CD4-positive, alpha-beta T cell treated with Interleukin-6 at 100 ng/mL for 8 hours (primary cell): ENCODE measurements at regions not wholly inside any gene's neighbourhood (a gene's known extent, or its start where the extent isn't known, plus 50 kb on each side); places are given as distances from the start of the nearest gene placed in this dataset.

ENCODE experiments used
- DNase-seq: peaks from one replicate; pipeline ENCODE4 v3.0.0-alpha.2; 2020; ENCODE audit warnings: mixed read lengths, low spot score

- DNase-seq: no peak
Measured at GRCh38 chr2:207257251-207258250, 91.8 kb upstream of the KLF7 start.

GRCh38 chr2:207258263-207258991, 92.7 kb upstream of the KLF7 start:
- DNase-seq: no peak

DNA sequence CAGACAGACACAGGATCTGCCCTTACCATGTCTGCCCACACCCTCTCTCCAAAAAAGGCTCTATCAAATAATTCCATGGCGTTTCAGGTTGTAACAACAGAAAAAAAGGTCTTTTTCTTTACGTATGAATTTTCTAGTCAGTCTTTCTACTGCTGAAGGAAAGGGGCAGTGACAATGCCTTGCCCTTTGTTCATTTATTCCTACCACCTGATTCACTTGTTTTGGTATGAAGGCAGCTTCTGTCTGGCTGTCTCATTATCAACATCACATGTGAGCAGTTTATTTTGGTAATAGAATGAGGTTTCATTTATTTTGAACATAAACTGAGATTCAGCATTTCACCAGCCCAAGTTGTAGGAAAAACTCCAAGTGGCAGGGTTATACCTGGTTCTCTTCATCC, 94.3 kb upstream of the KLF7 start:
- no peak for DNase-seq

DNA sequence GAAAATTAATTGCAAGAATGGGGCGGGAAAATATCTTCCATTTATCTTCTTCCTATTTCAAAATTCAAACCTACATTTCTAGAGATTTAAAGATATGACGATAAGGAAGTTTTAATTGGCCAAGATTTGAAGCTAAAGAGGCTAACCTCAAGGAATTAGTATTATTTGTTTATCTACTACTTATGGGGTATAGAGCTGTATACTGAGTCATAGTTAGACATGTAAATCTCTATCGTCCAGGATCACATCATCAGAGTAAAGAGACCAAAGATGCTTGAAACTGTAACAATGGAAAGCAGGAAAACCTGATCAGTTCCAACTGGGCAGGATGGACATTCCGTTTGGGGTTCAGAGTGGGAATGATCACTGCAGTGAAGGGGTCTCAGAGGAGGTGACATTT, 95.2 kb upstream of the KLF7 start:
- DNase-seq: no peak

- DNase-seq: no peak
Measured at GRCh38 chr2:207264310-207264709, 98.6 kb upstream of the KLF7 start.

DNA sequence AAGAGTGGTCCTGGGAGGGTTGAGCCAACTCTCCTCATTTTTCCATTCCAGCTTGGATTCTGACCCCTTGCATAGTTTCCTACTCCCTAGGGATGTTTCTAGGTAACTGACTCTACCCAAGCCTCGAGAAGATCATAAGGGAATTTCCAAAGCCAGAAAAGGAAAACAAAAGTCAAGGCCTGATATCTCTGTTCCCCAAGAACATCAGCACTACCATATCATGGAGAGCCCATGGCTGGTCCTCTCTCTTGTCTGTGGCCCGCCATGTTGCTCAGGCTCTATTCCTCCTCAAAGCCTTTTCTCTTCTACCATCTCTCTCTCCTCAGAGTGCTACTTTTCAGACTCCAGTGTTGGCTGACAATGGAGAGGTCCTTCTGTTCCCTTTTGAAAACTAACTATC, 99.6 kb upstream of the KLF7 start:
- DNase-seq: no peak

DNA sequence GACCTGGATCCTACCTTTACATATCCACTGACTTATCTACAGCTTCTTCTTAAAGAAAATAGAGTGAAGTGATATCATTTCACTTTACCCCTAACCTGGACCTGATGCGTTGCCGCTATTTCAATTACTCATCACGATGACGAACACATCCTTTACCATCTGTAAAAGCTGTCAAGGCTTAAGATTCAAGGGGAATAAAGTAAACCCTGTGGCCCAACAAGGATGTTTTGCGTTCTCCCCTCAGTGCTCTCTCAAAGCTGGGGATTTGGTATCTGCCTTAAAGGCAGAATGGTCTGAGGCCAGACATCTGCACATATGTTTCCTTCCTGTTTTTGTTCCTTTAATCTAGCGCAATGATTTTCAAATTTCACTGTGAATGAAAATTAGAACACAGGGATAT, 100.1 kb upstream of the KLF7 start:
- DNase-seq: no peak

GRCh38 chr2:207266648-207267047, 100.9 kb upstream of the KLF7 start:
- DNase-seq: no peak

DNA sequence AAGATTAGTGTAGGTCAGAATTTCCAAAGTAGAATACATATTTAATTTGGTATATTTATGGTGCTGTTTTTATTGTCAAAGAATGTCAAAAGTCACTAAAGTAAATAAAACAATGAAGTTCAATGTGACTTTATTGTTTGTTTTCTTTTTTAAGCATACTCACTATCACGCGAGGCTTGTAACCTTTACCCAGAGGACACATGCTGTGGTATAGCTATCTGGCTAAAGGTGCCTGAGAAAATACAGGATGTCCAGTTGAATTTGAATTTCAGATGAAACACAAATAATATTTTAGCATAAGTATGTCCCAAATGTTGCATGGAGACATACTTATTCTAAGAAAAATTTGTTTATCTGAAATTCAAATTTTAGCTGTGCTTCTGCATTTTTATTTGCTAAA, 103.3 kb upstream of the KLF7 start:
- no peak for DNase-seq

DNA sequence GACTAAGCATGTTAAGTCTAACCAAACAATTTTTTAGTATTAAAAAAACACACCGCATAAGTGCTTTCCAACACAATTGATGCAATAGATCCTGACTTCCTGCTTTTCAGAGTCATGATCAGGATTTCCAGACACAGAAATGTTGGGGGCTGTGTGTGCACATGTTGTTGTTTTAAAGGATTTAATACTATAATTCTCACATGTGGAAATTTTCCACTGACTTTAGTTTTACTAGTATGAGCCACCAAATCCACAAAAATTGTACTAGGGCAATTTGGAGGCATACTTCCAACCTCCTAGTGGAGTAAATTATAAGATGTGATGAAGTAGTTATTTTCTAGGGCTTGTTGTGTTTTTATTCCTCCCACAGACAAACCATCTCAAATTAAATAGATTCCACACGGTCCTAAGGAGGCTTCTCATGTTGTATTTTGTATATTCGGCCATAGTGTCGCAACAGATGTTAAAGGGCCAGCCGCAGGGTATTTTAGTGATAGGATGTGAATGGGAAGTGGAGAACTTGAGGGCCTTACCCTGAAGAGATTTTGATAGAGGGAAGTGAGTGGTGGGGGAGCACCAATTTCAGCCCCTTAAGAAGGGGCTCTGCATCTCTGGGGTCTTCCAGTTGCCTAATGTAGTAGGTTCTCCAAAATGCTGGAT, 108.9 kb upstream of the KLF7 start:
- DNase-seq: no peak

- no peak for DNase-seq
Measured at GRCh38 chr2:207275779-207276178, 110.0 kb upstream of the KLF7 start.

- DNase-seq: no peak
Measured at GRCh38 chr2:207276248-207276647, 110.5 kb upstream of the KLF7 start.

- no peak for DNase-seq
Measured at GRCh38 chr2:207276858-207277257, 111.1 kb upstream of the KLF7 start.

DNA sequence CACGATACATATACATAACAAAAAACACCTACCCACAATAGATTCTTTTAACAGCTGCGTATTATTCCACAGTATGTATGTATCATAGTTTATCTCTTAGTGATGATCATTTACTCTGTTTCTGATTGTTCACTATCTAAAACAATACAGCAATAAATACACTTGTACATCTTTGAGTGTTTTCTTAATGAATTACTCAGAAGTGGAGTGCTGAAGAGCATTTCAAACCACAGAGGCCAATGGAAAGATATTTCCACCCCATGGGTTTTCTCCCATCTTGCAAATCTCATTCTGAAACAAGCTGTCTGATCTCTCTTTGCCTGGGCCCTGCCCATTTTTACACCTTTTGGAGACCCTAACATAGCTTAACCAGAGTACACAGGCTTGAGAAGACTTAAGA, 113.8 kb upstream of the KLF7 start:
- no peak for DNase-seq

GRCh38 chr2:207281436-207281835, 115.7 kb upstream of the KLF7 start:
- DNase-seq: no peak

GRCh38 chr2:207282916-207283315, 117.2 kb upstream of the KLF7 start:
- DNase-seq: no peak

- no peak for DNase-seq
Measured at GRCh38 chr2:207283356-207283755, 117.6 kb upstream of the KLF7 start.

- no peak for DNase-seq
Measured at GRCh38 chr2:207284556-207285472, 119.1 kb upstream of the KLF7 start.

- DNase-seq: no peak
Measured at GRCh38 chr2:207285473-207285815, 119.7 kb upstream of the KLF7 start.

GRCh38 chr2:207286106-207286505, 120.4 kb upstream of the KLF7 start:
- DNase-seq: no peak

- DNase-seq: no peak
Measured at GRCh38 chr2:207288628-207289027, 122.9 kb upstream of the KLF7 start.
